C4-2B (cell line): ENCODE measurements at regions not wholly inside any gene's neighbourhood (a gene's known extent, or its start where the extent isn't known, plus 50 kb on each side); places are given as distances from the start of the nearest gene placed in this dataset.

Source experiments
- ZFX ChIP-seq: fragments of 450-650 bp; IDR thresholded peaks from 2 replicates; pipeline ENCODE4 v1.6.1; 2017
- TF ChIP-seq, protein P1 (sequence below): fragments of 450-650 bp; conservative IDR thresholded peaks from 2 replicates; pipeline ENCODE4 v1.5.1; 2017; ENCODE audit warnings: mild to moderate bottlenecking

DNA sequence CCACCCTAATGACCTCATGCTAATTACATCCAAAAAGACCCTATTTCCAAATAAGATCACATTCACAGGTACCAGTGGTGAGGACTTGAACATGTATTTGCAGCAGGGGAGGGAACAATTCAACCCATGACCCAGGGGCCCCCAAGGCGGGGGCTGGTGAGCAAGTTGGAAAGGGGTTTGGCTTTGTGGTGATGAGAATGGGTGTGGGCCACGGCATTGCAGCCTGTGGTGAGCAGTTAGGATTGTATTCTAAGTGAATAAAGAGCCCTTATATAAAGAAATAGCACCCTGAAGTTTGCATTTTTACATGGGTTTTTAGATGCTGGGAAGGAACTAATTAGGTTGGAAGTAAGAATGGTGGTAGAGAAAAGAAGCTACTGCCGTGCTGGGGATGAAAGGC is 694.2 kb downstream of the EFNB2 start:
- TF ChIP-seq, protein P1, sequence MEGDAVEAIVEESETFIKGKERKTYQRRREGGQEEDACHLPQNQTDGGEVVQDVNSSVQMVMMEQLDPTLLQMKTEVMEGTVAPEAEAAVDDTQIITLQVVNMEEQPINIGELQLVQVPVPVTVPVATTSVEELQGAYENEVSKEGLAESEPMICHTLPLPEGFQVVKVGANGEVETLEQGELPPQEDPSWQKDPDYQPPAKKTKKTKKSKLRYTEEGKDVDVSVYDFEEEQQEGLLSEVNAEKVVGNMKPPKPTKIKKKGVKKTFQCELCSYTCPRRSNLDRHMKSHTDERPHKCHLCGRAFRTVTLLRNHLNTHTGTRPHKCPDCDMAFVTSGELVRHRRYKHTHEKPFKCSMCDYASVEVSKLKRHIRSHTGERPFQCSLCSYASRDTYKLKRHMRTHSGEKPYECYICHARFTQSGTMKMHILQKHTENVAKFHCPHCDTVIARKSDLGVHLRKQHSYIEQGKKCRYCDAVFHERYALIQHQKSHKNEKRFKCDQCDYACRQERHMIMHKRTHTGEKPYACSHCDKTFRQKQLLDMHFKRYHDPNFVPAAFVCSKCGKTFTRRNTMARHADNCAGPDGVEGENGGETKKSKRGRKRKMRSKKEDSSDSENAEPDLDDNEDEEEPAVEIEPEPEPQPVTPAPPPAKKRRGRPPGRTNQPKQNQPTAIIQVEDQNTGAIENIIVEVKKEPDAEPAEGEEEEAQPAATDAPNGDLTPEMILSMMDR, result no peak
- no peak for TF ChIP-seq ZFX
